WTC11 (cell line): ENCODE measurements at regions not wholly inside any gene's neighbourhood (a gene's known extent, or its start where the extent isn't known, plus 50 kb on each side); places are given as distances from the start of the nearest gene placed in this dataset.

ENCODE experiments used
- ATAC-seq: fragments of 200-7000 bp; cut with Tn5 transposase; 2 replicates; pipeline ENCODE4 v1.10.0; 2021; ENCODE audit warnings: mild to moderate bottlenecking, moderate library complexity
- CTCF ChIA-PET: fragments of 300-600 bp; sonication (Branson Sonifier 250); formaldehyde crosslinking; loops from one replicate; lab custom pipeline; 2021; ENCODE audit warnings: antibody characterized with exemption; lab: Charles Lee
- POLR2A ChIA-PET: fragments of 350-600 bp; sonication (Branson Sonifier 250); formaldehyde crosslinking; loops from one replicate; lab custom pipeline; 2021; ENCODE audit warnings: antibody characterized with exemption; lab: Charles Lee
- DNase-seq: peaks from one replicate; pipeline ENCODE4 v3.0.0; 2021; ENCODE audit warnings: low spot score
- H3K27ac Mint-ChIP-seq: 2 replicates; pipeline ENCODE4 v1.8.0; 2021; ENCODE audit warnings: mixed read lengths
- H3K27me3 Mint-ChIP-seq: 2 replicates; pipeline ENCODE4 v1.8.0; 2021; ENCODE audit warnings: low read depth, mild to moderate bottlenecking, moderate library complexity, mixed read lengths
- H3K36me3 Mint-ChIP-seq: 2 replicates; pipeline ENCODE4 v1.8.0; 2021; ENCODE audit warnings: mixed read lengths
- H3K4me1 Mint-ChIP-seq: 2 replicates; pipeline ENCODE4 v1.8.0; 2022; ENCODE audit warnings: mixed read lengths
- H3K4me3 Mint-ChIP-seq: 2 replicates; pipeline ENCODE4 v1.8.0; 2021; ENCODE audit warnings: mild to moderate bottlenecking, moderate library complexity, mixed read lengths
- H3K9me3 Mint-ChIP-seq: 2 replicates; pipeline ENCODE4 v1.8.0; 2021; ENCODE audit warnings: mixed read lengths
- ATF1 ChIP-seq: sonication (generic); formaldehyde crosslinking; IDR thresholded peaks from 2 replicates; pipeline ENCODE4 v1.8.1; 2023; ENCODE audit warnings: mild to moderate bottlenecking, moderate library complexity, missing genetic modification reagents
- CBFB ChIP-seq: sonication (generic); formaldehyde crosslinking; IDR thresholded peaks from 2 replicates; pipeline ENCODE4 v1.8.1; 2022; ENCODE audit warnings: mild to moderate bottlenecking, low read depth, missing genetic modification reagents
- E2F1 ChIP-seq: sonication (generic); formaldehyde crosslinking; IDR thresholded peaks from 2 replicates; pipeline ENCODE4 v1.8.0; 2022; ENCODE audit warnings: mild to moderate bottlenecking, missing genetic modification reagents
- E2F5 ChIP-seq: sonication (generic); formaldehyde crosslinking; IDR thresholded peaks from 2 replicates; pipeline ENCODE4 v1.8.1; 2022; ENCODE audit warnings: mild to moderate bottlenecking, moderate library complexity, missing genetic modification reagents
- ELF4 ChIP-seq: sonication (generic); formaldehyde crosslinking; IDR thresholded peaks from 2 replicates; pipeline ENCODE4 v1.8.1; 2022; ENCODE audit warnings: low read depth, mild to moderate bottlenecking, moderate library complexity, missing genetic modification reagents
- IRF2 ChIP-seq: sonication (generic); formaldehyde crosslinking; IDR thresholded peaks from 2 replicates; pipeline ENCODE4 v1.8.0; 2022; ENCODE audit warnings: low read depth, missing genetic modification reagents, borderline replicate concordance
- MAX ChIP-seq: sonication (generic); formaldehyde crosslinking; IDR thresholded peaks from 2 replicates; pipeline ENCODE4 v1.8.0; 2022; ENCODE audit warnings: mild to moderate bottlenecking, missing genetic modification reagents
- MLX ChIP-seq: sonication (generic); formaldehyde crosslinking; IDR thresholded peaks from 2 replicates; pipeline ENCODE4 v1.8.1; 2023; ENCODE audit warnings: mild to moderate bottlenecking, missing genetic modification reagents, moderate library complexity
- MXD4 ChIP-seq: fragments of 250-450 bp; sonication (Bioruptor Pico); IDR thresholded peaks from 2 replicates; pipeline ENCODE4 v1.8.0; 2021; ENCODE audit warnings: mild to moderate bottlenecking, moderate library complexity, borderline replicate concordance
- PRDM15 ChIP-seq: sonication (generic); formaldehyde crosslinking; IDR thresholded peaks from 2 replicates; pipeline ENCODE4 v1.8.0; 2022; ENCODE audit warnings: missing genetic modification reagents
- PRRX2 ChIP-seq: fragments of 250-450 bp; sonication (Bioruptor Pico); IDR thresholded peaks from 2 replicates; pipeline ENCODE4 v1.8.0; 2021; ENCODE audit warnings: mild to moderate bottlenecking
- SP1 ChIP-seq: sonication (generic); formaldehyde crosslinking; conservative IDR thresholded peaks from 2 replicates; pipeline ENCODE4 v1.8.1; 2022; ENCODE audit warnings: missing genetic modification reagents
- ZNF121 ChIP-seq: sonication (generic); formaldehyde crosslinking; IDR thresholded peaks from 2 replicates; pipeline ENCODE4 v1.8.0; 2023; ENCODE audit warnings: missing genetic modification reagents
- ZNF219 ChIP-seq: sonication (generic); formaldehyde crosslinking; IDR thresholded peaks from 2 replicates; pipeline ENCODE4 v1.8.0; 2023; ENCODE audit warnings: missing genetic modification reagents, mild to moderate bottlenecking, borderline replicate concordance
- ZNF232 ChIP-seq: sonication (generic); formaldehyde crosslinking; IDR thresholded peaks from 2 replicates; pipeline ENCODE4 v1.8.0; 2022; ENCODE audit warnings: mild to moderate bottlenecking, missing genetic modification reagents
- ZNF396 ChIP-seq: fragments of 250-450 bp; sonication (Bioruptor Pico); IDR thresholded peaks from 2 replicates; pipeline ENCODE4 v1.8.0; 2021; ENCODE audit warnings: mild to moderate bottlenecking, moderate library complexity, borderline replicate concordance
- ZNF532 ChIP-seq: fragments of 250-450 bp; sonication (Bioruptor Pico); IDR thresholded peaks from 2 replicates; pipeline ENCODE4 v1.9.0; 2021; ENCODE audit warnings: mild to moderate bottlenecking, borderline replicate concordance

- CTCF ChIA-PET: no interaction called here
- H3K4me1 Mint-ChIP-seq: no peaks in the 10 kb centered on the region
These were observed 427.0 kb upstream of the EYS start for GRCh38 chr6:66134021-66134420.

GRCh38 chr6:66128656-66129055, 421.6 kb upstream of the EYS start:
- DNase-seq (no peak), ATAC-seq (no peak)
- H3K27me3 Mint-ChIP-seq: no peaks in the 10 kb centered on the region
- TF ChIP-seq ZNF121 (no peak), PRRX2 (no peak), PRDM15 (no peak), E2F1 (CRISPR knock-in tag) (no peak), MLX (CRISPR knock-in tag) (no peak), E2F5 (CRISPR knock-in tag) (no peak), ELF4 (no peak), MXD4 (CRISPR knock-in tag) (no peak), ATF1 (CRISPR knock-in tag) (no peak), CBFB (CRISPR knock-in tag) (no peak), ZNF219 (CRISPR knock-in tag) (no peak), ZNF396 (CRISPR knock-in tag) (no peak)
- peaks cover 60% of the 10 kb centered on the region for H3K9me3 Mint-ChIP-seq
- H3K4me1 Mint-ChIP-seq: peaks cover 7% of the 10 kb centered on the region; the same call in 1 of the 2 replicates
- peaks cover 25% of the 10 kb centered on the region for H3K36me3 Mint-ChIP-seq
- ChIA-PET CTCF (no interaction called here), POLR2A (no interaction called here)
- H3K27ac Mint-ChIP-seq: no peak overlapping the region
- no peak overlapping the region for H3K4me3 Mint-ChIP-seq

More at GRCh38 chr6:66134021-66134420, 427.0 kb upstream of the EYS start:
- H3K9me3 Mint-ChIP-seq: peaks cover 66% of the 10 kb centered on the region
- H3K4me3 Mint-ChIP-seq: no peak overlapping the region
- H3K27me3 Mint-ChIP-seq: no peaks in the 10 kb centered on the region
- POLR2A ChIA-PET: no interaction called here
- peaks cover 30% of the 10 kb centered on the region for H3K36me3 Mint-ChIP-seq
- no peak overlapping the region for H3K27ac Mint-ChIP-seq
- ATAC-seq (no peak), DNase-seq (no peak)
- TF ChIP-seq ZNF232: no peak
- TF ChIP-seq IRF2 (CRISPR knock-in tag): no peak
- no peak for TF ChIP-seq SP1 (CRISPR knock-in tag)
- TF ChIP-seq MAX (CRISPR knock-in tag): no peak
- TF ChIP-seq ZNF532: no peak
